Liver (tissue), 8 donors: ENCODE measurements at regions not wholly inside any gene's neighbourhood (a gene's known extent, or its start where the extent isn't known, plus 50 kb on each side); places are given as distances from the start of the nearest gene placed in this dataset.

ENCODE experiments used
- DNase-seq: peaks from one replicate; pipeline ENCODE4 v3.0.0-alpha.2; 2017; ENCODE audit warnings: low spot score
- H3K27ac ChIP-seq, 2 donors: one replicate each; pipeline ENCODE4 v1.7.0; 2013; ENCODE audit warnings: inconsistent platforms in 2 of 2, low read length in 2 of 2, control low read depth in 1 of 2, low read depth in 1 of 2, mild to moderate bottlenecking in 1 of 2
- H3K27me3 ChIP-seq, 4 donors: one replicate each; pipeline versions ENCODE4 v1.6.1 to v1.7.0; 2013; ENCODE audit warnings: low read length in 3 of 4, inconsistent platforms in 1 of 4, mild to moderate bottlenecking in 1 of 4, moderate library complexity in 1 of 4; ENCODE audit not compliant: control insufficient read depth in 4 of 4, insufficient read depth in 4 of 4
- H3K36me3 ChIP-seq, 4 donors: one replicate each; pipeline versions ENCODE4 v1.6.1 to v1.7.0; 2013; ENCODE audit warnings: low read length in 3 of 4, mild to moderate bottlenecking in 3 of 4, low read depth in 1 of 4, moderate library complexity in 1 of 4; ENCODE audit not compliant: control insufficient read depth in 4 of 4, insufficient read depth in 3 of 4
- H3K4me1 ChIP-seq, 4 donors: one replicate each; pipeline versions ENCODE4 v1.6.1 to v1.7.0; 2013; ENCODE audit warnings: low read length in 3 of 4, mild to moderate bottlenecking in 3 of 4, moderate library complexity in 1 of 4; ENCODE audit not compliant: control insufficient read depth in 4 of 4, insufficient read depth in 4 of 4
- H3K4me3 ChIP-seq, 3 donors: one replicate each; pipeline versions ENCODE4 v1.6.1 to v1.7.0; 2013; ENCODE audit warnings: low read length in 3 of 3, control low read depth in 1 of 3, low read depth in 1 of 3, mild to moderate bottlenecking in 1 of 3
- H3K9ac ChIP-seq, 2 donors: one replicate each; pipeline ENCODE4 v1.7.0; 2013; ENCODE audit warnings: low read length in 2 of 2, mild to moderate bottlenecking in 2 of 2, moderate library complexity in 2 of 2, control low read depth in 1 of 2, low read depth in 1 of 2
- H3K9me3 ChIP-seq, 4 donors: one replicate each; pipeline versions ENCODE4 v1.6.1 to v1.7.0; 2013; ENCODE audit warnings: low read length in 3 of 4; ENCODE audit not compliant: control insufficient read depth in 4 of 4
- ATF3 ChIP-seq: IDR thresholded peaks from 2 replicates; pipeline ENCODE4 v1.6.1; 2016; ENCODE audit warnings: antibody characterized with exemption
- CTCF ChIP-seq: fragments of 150-350 bp; IDR thresholded peaks from 2 replicates; pipeline ENCODE4 v1.5.1; 2017; ENCODE audit warnings: improper control_type of control experiment, low read depth, low read length; ENCODE audit not compliant: missing input control
- EGR1 ChIP-seq, 2 donors: IDR thresholded peaks; 2 replicates each; pipeline ENCODE4 v1.6.1; 2016 to 2018; ENCODE audit warnings: antibody characterized with exemption in 2 of 2, low read depth in 2 of 2
- FOXA2 ChIP-seq: IDR thresholded peaks from 2 replicates; pipeline ENCODE4 v1.6.1; 2016; ENCODE audit warnings: antibody characterized with exemption
- GABPA ChIP-seq, 2 donors: IDR thresholded peaks in 1 of 2; conservative IDR thresholded peaks in 1 of 2; 2 replicates each; pipeline ENCODE4 v1.6.1; 2016; ENCODE audit warnings: antibody characterized with exemption in 2 of 2, mild to moderate bottlenecking in 1 of 2, moderate library complexity in 1 of 2
- HNF4A ChIP-seq, 2 donors: conservative IDR thresholded peaks; 2 replicates each; pipeline ENCODE4 v1.6.1; 2016; ENCODE audit warnings: antibody characterized with exemption in 2 of 2, mild to moderate bottlenecking in 2 of 2
- HNF4G ChIP-seq: IDR thresholded peaks from 2 replicates; pipeline ENCODE4 v1.6.1; 2016; ENCODE audit warnings: antibody characterized with exemption
- JUND ChIP-seq, 2 donors: IDR thresholded peaks; 2 replicates each; pipeline ENCODE4 v1.6.1; 2016; ENCODE audit warnings: antibody characterized with exemption in 2 of 2
- MAX ChIP-seq: IDR thresholded peaks from 2 replicates; pipeline ENCODE4 v1.6.1; 2016; ENCODE audit warnings: antibody characterized with exemption
- NR2F2 ChIP-seq: IDR thresholded peaks from 2 replicates; pipeline ENCODE4 v1.6.1; 2016; ENCODE audit warnings: antibody characterized with exemption
- RAD21 ChIP-seq, 2 donors: IDR thresholded peaks; 2 replicates each; pipeline ENCODE4 v1.6.1; 2016; ENCODE audit warnings: antibody characterized with exemption in 2 of 2, mild to moderate bottlenecking in 2 of 2
- REST ChIP-seq: IDR thresholded peaks from 2 replicates; pipeline ENCODE4 v1.6.1; 2016; ENCODE audit warnings: antibody characterized with exemption, mild to moderate bottlenecking
- SP1 ChIP-seq: IDR thresholded peaks from 2 replicates; pipeline ENCODE4 v1.6.1; 2018; ENCODE audit warnings: antibody characterized with exemption, mild to moderate bottlenecking
- TAF1 ChIP-seq: conservative IDR thresholded peaks from 2 replicates; pipeline ENCODE4 v1.6.1; 2016; ENCODE audit warnings: antibody characterized with exemption, mild to moderate bottlenecking
- ZBTB33 ChIP-seq: IDR thresholded peaks from 2 replicates; pipeline ENCODE4 v1.6.1; 2016; ENCODE audit warnings: antibody characterized with exemption
- WGBS: extraction: QIAGEN DNeasy Blood & Tissue Kit; methylation state at CpG from one replicate; pipeline ENCODE4 v1.1.7; 2013; 5-methylcytosine and 5-hydroxymethylcytosine counted together
- donor health status: healthy.
- donor health status: healthy.
- donor health status: healthy.
- donor health status: healthy.
- donor health status: healthy.

GRCh38 chr6:132060591-132060990, 109.4 kb upstream of the CCN2 start:
- no peaks in the 10 kb centered on the region for H3K36me3 ChIP-seq
- no peaks in the 10 kb centered on the region for H3K27me3 ChIP-seq
- no peak for TF ChIP-seq MAX
- TF ChIP-seq JUND (IDR thresholded peaks at IDR 0.05): no peak
- TF ChIP-seq GABPA (IDR thresholded peaks at IDR 0.05 in 1 of 2, conservative IDR thresholded peaks at IDR 0.05 in 1 of 2): no peak
- TF ChIP-seq NR2F2: no peak
- no peak for TF ChIP-seq EGR1 (IDR thresholded peaks at IDR 0.05; ENCODE audit: low read depth in 2 of 2)
- TF ChIP-seq HNF4A (conservative IDR thresholded peaks at IDR 0.05): no peak
- no peak for TF ChIP-seq HNF4G
- TF ChIP-seq SP1: no peak
- no peak for TF ChIP-seq TAF1
- no peak for TF ChIP-seq REST
- no peak for TF ChIP-seq ZBTB33
- no peak for TF ChIP-seq CTCF
- TF ChIP-seq RAD21 (IDR thresholded peaks at IDR 0.05): no peak
- no peak for TF ChIP-seq ATF3
- no peak for TF ChIP-seq FOXA2
- H3K27ac ChIP-seq: no peak overlapping the region
- no peak for DNase-seq
- H3K9me3 ChIP-seq: peaks cover 0 to 2% (median 0%) of the 10 kb centered on the region in 4 donors
- no peak overlapping the region for H3K4me3 ChIP-seq
- 84% methylated on average over 4 of the region's 4 CpGs for WGBS
- H3K9ac ChIP-seq: no peak overlapping the region
- H3K4me1 ChIP-seq: no peaks in the 10 kb centered on the region

- DNase-seq: no peak
- WGBS: 45% methylated on average over 2 of the region's 2 CpGs
These were observed 107.8 kb upstream of the CCN2 start for GRCh38 chr6:132058975-132059374.

More at GRCh38 chr6:132058975-132059374, 107.8 kb upstream of the CCN2 start:
- H3K27ac ChIP-seq: no peak overlapping the region
- H3K36me3 ChIP-seq: no peaks in the 10 kb centered on the region
- no peak for TF ChIP-seq ATF3
- no peak for TF ChIP-seq REST
- no peak for TF ChIP-seq NR2F2
- no peak for TF ChIP-seq TAF1
- no peak for TF ChIP-seq RAD21 (IDR thresholded peaks at IDR 0.05)
- no peak for TF ChIP-seq MAX
- no peak for TF ChIP-seq JUND (IDR thresholded peaks at IDR 0.05)
- TF ChIP-seq CTCF: no peak
- H3K4me1 ChIP-seq: no peaks in the 10 kb centered on the region
- no peak overlapping the region for H3K4me3 ChIP-seq
- H3K9ac ChIP-seq: no peak overlapping the region
- H3K27me3 ChIP-seq: no peaks in the 10 kb centered on the region
- H3K9me3 ChIP-seq: peaks cover 0 to 2% (median 0%) of the 10 kb centered on the region in 4 donors
